CD4-positive, alpha-beta T cell treated with Interleukin-12 subunit alpha and Interleukin-12 subunit beta, for 1 hour (primary cell): ENCODE measurements at regions not wholly inside any gene's neighbourhood (a gene's known extent, or its start where the extent isn't known, plus 50 kb on each side); places are given as distances from the start of the nearest gene placed in this dataset.
"Not testable (repeated sequence)": the region's sequence is repeated elsewhere in the genome, so short reads cannot be mapped to it uniquely, and the experiment has no call there.

Source experiments
- DNase-seq: peaks from one replicate; pipeline ENCODE4 v3.0.0-alpha.2; 2020

GRCh38 chr6:63487103-63487813, 85.0 kb upstream of the LOC128125822 start:
- DNase-seq: no peak

GRCh38 chr6:63491119-63491518, 81.2 kb upstream of the LOC128125822 start:
- no peak for DNase-seq

- no peak for DNase-seq
These were observed 79.8 kb upstream of the LOC128125822 start for GRCh38 chr6:63492476-63492875.

GRCh38 chr6:63493557-63493956, 78.7 kb upstream of the LOC128125822 start:
- no peak for DNase-seq

- DNase-seq: no peak
These were observed 75.9 kb upstream of the LOC128125822 start for GRCh38 chr6:63496361-63496804.

GRCh38 chr6:63502156-63502555, 70.1 kb upstream of the LOC128125822 start:
- DNase-seq: no peak

GRCh38 chr6:63503199-63503598, 69.1 kb upstream of the LOC128125822 start:
- DNase-seq: no peak

GRCh38 chr6:63504777-63505384, 67.4 kb upstream of the LOC128125822 start:
- DNase-seq: no peak

- no peak for DNase-seq
These were observed 65.2 kb upstream of the LOC128125822 start for GRCh38 chr6:63507096-63507495.

- DNase-seq: no peak
These were observed 62.5 kb upstream of the LOC128125822 start for GRCh38 chr6:63509652-63510352.

GRCh38 chr6:63510353-63510686, 62.0 kb upstream of the LOC128125822 start:
- DNase-seq: no peak

- no peak for DNase-seq
These were observed 61.4 kb upstream of the LOC128125822 start for GRCh38 chr6:63510849-63511248.

GRCh38 chr6:63514488-63515173, 57.6 kb upstream of the LOC128125822 start:
- DNase-seq: no peak

GRCh38 chr6:63515227-63515626, 57.1 kb upstream of the LOC128125822 start:
- not testable (repeated sequence) for DNase-seq

GRCh38 chr6:63516186-63516944, 55.9 kb upstream of the LOC128125822 start:
- DNase-seq: no peak

GRCh38 chr6:63517221-63517620, 55.1 kb upstream of the LOC128125822 start:
- DNase-seq: no peak

- DNase-seq: no peak
These were observed 50.6 kb upstream of the LOC128125822 start for GRCh38 chr6:63521475-63522210.
